Stomach (tissue), 4 donors: ENCODE measurements at regions not wholly inside any gene's neighbourhood (a gene's known extent, or its start where the extent isn't known, plus 50 kb on each side); places are given as distances from the start of the nearest gene placed in this dataset.

Experiments
- CTCF ChIP-seq, 7 experiments: fragments of 450-650 bp in 4 of 7; fragments of 200-600 bp in 3 of 7; sonication (generic) in 3 of 7; IDR thresholded peaks; one replicate each; pipeline ENCODE4 v1.5.1; 2016 to 2019; ENCODE audit warnings: antibody characterized with exemption in 7 of 7, control low read depth in 2 of 7, mild to moderate bottlenecking in 1 of 7
- EP300 ChIP-seq: sonication (generic); formaldehyde crosslinking; IDR thresholded peaks from one replicate; pipeline ENCODE4 v1.6.1; 2017; ENCODE audit warnings: antibody characterized with exemption
- POLR2A ChIP-seq, 4 donors: fragments of 450-650 bp; IDR thresholded peaks; one replicate each; pipeline ENCODE4 v1.6.1; 2016; ENCODE audit warnings: antibody characterized with exemption in 4 of 4, control low read depth in 2 of 4, mild to moderate bottlenecking in 1 of 4, moderate library complexity in 1 of 4
- POLR2AphosphoS5 ChIP-seq, 3 donors: sonication (generic); formaldehyde crosslinking; IDR thresholded peaks; one replicate each; pipeline ENCODE4 v1.6.1; 2016; ENCODE audit warnings: antibody characterized with exemption in 3 of 3

DNA sequence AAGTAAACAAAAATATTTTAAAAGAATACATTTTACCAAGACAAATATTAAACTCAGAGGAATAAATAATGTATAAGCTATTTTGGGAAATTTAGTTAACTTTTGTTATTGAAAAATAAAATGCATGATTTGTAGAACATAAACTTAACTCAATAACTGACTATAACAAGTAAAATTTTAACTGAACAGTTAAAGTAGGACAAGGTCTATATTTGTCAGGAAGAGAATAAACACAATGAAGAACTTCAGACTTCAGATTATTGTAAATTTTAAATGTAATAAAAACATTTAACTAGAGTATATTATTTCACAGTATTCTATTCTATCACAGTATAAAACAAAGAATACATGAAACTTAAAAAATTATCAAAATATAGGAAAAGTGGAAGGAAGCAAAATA is 948.8 kb upstream of the USP15 start:
- TF ChIP-seq CTCF (IDR thresholded peaks at IDR 0.05) (no peak), POLR2AphosphoS5 (IDR thresholded peaks at IDR 0.05) (no peak), POLR2A (IDR thresholded peaks at IDR 0.05) (no peak), EP300 (no peak)
